PFSK-1 (cell line): ENCODE measurements at regions not wholly inside any gene's neighbourhood (a gene's known extent, or its start where the extent isn't known, plus 50 kb on each side); places are given as distances from the start of the nearest gene placed in this dataset.

Experiments used
- FOXP2 ChIP-seq: optimal IDR thresholded peaks from 2 replicates; pipeline ENCODE3; 2011; ENCODE audit warnings: borderline replicate concordance, control low read depth, inconsistent platforms; ENCODE audit not compliant: insufficient read depth; ENCODE audit errors: extremely low read length, extremely low read depth
- TAF1 ChIP-seq: IDR thresholded peaks from 2 replicates; pipeline ENCODE4 v1.6.1; 2012; ENCODE audit warnings: low read length, control low read depth, borderline replicate concordance; ENCODE audit not compliant: insufficient read depth

DNA sequence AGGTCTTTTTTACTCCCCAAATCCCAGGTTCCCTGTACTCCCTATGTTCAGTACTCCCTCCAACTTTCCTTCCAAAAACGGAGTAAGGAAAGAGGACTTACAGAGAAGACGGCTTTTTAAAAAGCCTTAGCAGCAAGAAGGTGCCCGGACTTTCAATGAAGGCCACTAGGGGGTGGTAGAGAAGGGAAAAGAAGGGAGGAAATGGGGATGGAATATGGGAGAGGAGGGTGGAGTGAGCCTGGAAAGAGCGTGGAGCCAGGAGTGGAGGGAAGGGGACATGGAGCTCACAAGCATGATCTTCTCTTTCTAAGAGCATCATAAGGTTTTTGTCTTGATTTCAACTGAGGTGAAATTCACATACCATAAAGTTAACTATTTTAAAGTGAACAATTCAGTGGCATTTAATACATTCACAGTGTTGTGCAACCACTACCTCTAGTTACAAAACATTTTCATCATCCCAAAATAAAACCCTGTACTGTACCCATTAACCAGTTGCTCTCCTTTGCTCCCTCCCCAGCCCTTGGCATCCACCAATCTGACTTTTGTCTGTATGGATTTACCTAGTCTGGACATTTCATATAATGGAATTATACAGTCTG is 129.9 kb downstream of the ZNF281 start:
- no peak for TF ChIP-seq TAF1
- no peak for TF ChIP-seq FOXP2
